ENCODE measurements at regions not wholly inside any gene's neighbourhood (a gene's known extent, or its start where the extent isn't known, plus 50 kb on each side); places are given as distances from the start of the nearest gene placed in this dataset.
A peak's percentile ranks its signal among the peaks of the same experiment; 100 is the strongest.
"Not testable (repeated sequence)": the region's sequence is repeated elsewhere in the genome, so short reads cannot be mapped to it uniquely, and the experiment has no call there.

GRCh38 chr2:118415186-118415585, 326.9 kb downstream of the INSIG2 start:
- not testable (repeated sequence) for DNase-seq (ENCODE audit: low spot score)

GRCh38 chr2:118403658-118404451, 315.6 kb downstream of the INSIG2 start:
- DNase-seq (ENCODE audit: low spot score) = peak; percentile 9

- DNase-seq (ENCODE audit: low spot score) = peak; percentile 5
Measured at GRCh38 chr2:118388771-118389170, 300.5 kb downstream of the INSIG2 start.

GRCh38 chr2:118387509-118387908, 299.2 kb downstream of the INSIG2 start:
- no peak for DNase-seq (ENCODE audit: low spot score)

- peak; percentile 5 for DNase-seq (ENCODE audit: low spot score)
Measured at GRCh38 chr2:118386641-118387302, 298.5 kb downstream of the INSIG2 start.

- no peak for DNase-seq (ENCODE audit: low spot score)
Measured at GRCh38 chr2:118380915-118381653, 292.8 kb downstream of the INSIG2 start.

GRCh38 chr2:118375907-118376485, 287.7 kb downstream of the INSIG2 start:
- DNase-seq (ENCODE audit: low spot score) = no peak

- DNase-seq (ENCODE audit: low spot score) = no peak
Measured at GRCh38 chr2:118374974-118375755, 286.9 kb downstream of the INSIG2 start.

- DNase-seq (ENCODE audit: low spot score) = no peak
Measured at GRCh38 chr2:118372886-118373830, 284.9 kb downstream of the INSIG2 start.

GRCh38 chr2:118371515-118371914, 283.2 kb downstream of the INSIG2 start:
- DNase-seq (ENCODE audit: low spot score) = peak; percentile 48

- DNase-seq (ENCODE audit: low spot score) = not testable (repeated sequence)
Measured at GRCh38 chr2:118369521-118369920, 281.2 kb downstream of the INSIG2 start.

- no peak for DNase-seq (ENCODE audit: low spot score)
Measured at GRCh38 chr2:118363604-118364003, 275.3 kb downstream of the INSIG2 start.

- DNase-seq (ENCODE audit: low spot score) = no peak
Measured at GRCh38 chr2:118356051-118356450, 267.8 kb downstream of the INSIG2 start.

- DNase-seq (ENCODE audit: low spot score) = no peak
Measured at GRCh38 chr2:118351796-118352195, 263.5 kb downstream of the INSIG2 start.

GRCh38 chr2:118350621-118351020, 262.4 kb downstream of the INSIG2 start:
- DNase-seq (ENCODE audit: low spot score) = no peak

- DNase-seq (ENCODE audit: low spot score) = no peak
Measured at GRCh38 chr2:118349365-118349764, 261.1 kb downstream of the INSIG2 start.

GRCh38 chr2:118348380-118349034, 260.2 kb downstream of the INSIG2 start:
- DNase-seq (ENCODE audit: low spot score) = no peak

- no peak for DNase-seq (ENCODE audit: low spot score)
Measured at GRCh38 chr2:118345465-118345864, 257.2 kb downstream of the INSIG2 start.

- no peak for DNase-seq (ENCODE audit: low spot score)
Measured at GRCh38 chr2:118340103-118340502, 251.8 kb downstream of the INSIG2 start.
